ENCODE measurements at regions not wholly inside any gene's neighbourhood (a gene's known extent, or its start where the extent isn't known, plus 50 kb on each side); places are given as distances from the start of the nearest gene placed in this dataset.

- Histone ChIP-seq H3K4me3 (no peak overlapping the region), H3K27ac (no peak overlapping the region), H3K27me3 (replicated peaks in 1 of 7) (no peaks in the 10 kb centered on the region), H3K36me3 (no peaks in the 10 kb centered on the region), H3K9me3 (peaks cover 0 to 3% (median 0%) of the 10 kb centered on the region in 8 donors), H3K4me1 (peaks cover 0 to 7% (median 0%) of the 10 kb centered on the region in 6 donors)
- intact Hi-C loops (cut with DNase I; ENCODE audit: low total_unique reads): no loop called here
- DNase-seq: no peak
- no peak for TF ChIP-seq POLR2AphosphoS5 (IDR thresholded peaks at IDR 0.05)
- no peak for TF ChIP-seq CTCF (IDR thresholded peaks at IDR 0.05 in 8 of 11, conservative IDR thresholded peaks at IDR 0.05 in 3 of 11)
- no peak for TF ChIP-seq POLR2A (IDR thresholded peaks at IDR 0.05)
These were observed 90.4 kb upstream of the SV2C start for GRCh38 chr5:75992753-75993152.

GRCh38 chr5:75985077-75985476, 98.1 kb upstream of the SV2C start:
- Histone ChIP-seq H3K36me3 (no peaks in the 10 kb centered on the region), H3K9me3 (no peaks in the 10 kb centered on the region), H3K4me1 (no peaks in the 10 kb centered on the region), H3K27me3 (replicated peaks in 1 of 7) (no peaks in the 10 kb centered on the region), H3K27ac (no peak overlapping the region), H3K4me3 (no peak overlapping the region)
- DNase-seq: no peak
- intact Hi-C loops (cut with DNase I; ENCODE audit: low total_unique reads): no loop called here
- 68 to 82% (median 74%) methylated on average over 3 of the region's 3 CpGs for WGBS, 5 donors
- no peak for TF ChIP-seq POLR2A (IDR thresholded peaks at IDR 0.05)
- no peak for TF ChIP-seq POLR2AphosphoS5 (IDR thresholded peaks at IDR 0.05)
- no peak for TF ChIP-seq CTCF (IDR thresholded peaks at IDR 0.05 in 8 of 11, conservative IDR thresholded peaks at IDR 0.05 in 3 of 11)

GRCh38 chr5:75975496-75975895, 107.7 kb upstream of the SV2C start:
- TF ChIP-seq POLR2AphosphoS5 (IDR thresholded peaks at IDR 0.05): no peak
- no peak for TF ChIP-seq POLR2A (IDR thresholded peaks at IDR 0.05)
- TF ChIP-seq CTCF (IDR thresholded peaks at IDR 0.05 in 8 of 11, conservative IDR thresholded peaks at IDR 0.05 in 3 of 11): no peak
- H3K27ac ChIP-seq: no peak overlapping the region
- peaks cover 0 to 12% (median 1%) of the 10 kb centered on the region in 8 donors for H3K9me3 ChIP-seq
- intact Hi-C loops (cut with DNase I; ENCODE audit: low total_unique reads): no loop called here
- H3K36me3 ChIP-seq: no peaks in the 10 kb centered on the region
- no peaks in the 10 kb centered on the region for H3K4me1 ChIP-seq
- WGBS, 5 donors: 78 to 92% (median 86%) methylated on average over 5 of the region's 5 CpGs
- no peak overlapping the region for H3K4me3 ChIP-seq
- no peak for DNase-seq
- H3K27me3 ChIP-seq (replicated peaks in 1 of 7): no peaks in the 10 kb centered on the region

- Histone ChIP-seq H3K27ac (no peak overlapping the region), H3K4me1 (no peaks in the 10 kb centered on the region), H3K4me3 (no peak overlapping the region), H3K9me3 (peaks cover 0 to 23% (median 10%) of the 10 kb centered on the region in 8 donors), H3K36me3 (no peaks in the 10 kb centered on the region), H3K27me3 (replicated peaks in 1 of 7) (peaks cover 0 to 4% (median 0%) of the 10 kb centered on the region in 7 donors)
- intact Hi-C loops (cut with DNase I; ENCODE audit: low total_unique reads): no loop called here
- WGBS, 5 donors: 40 to 77% (median 50%) methylated on average over 1 of the region's 1 CpG
- TF ChIP-seq POLR2AphosphoS5 (IDR thresholded peaks at IDR 0.05): no peak
- TF ChIP-seq POLR2A (IDR thresholded peaks at IDR 0.05): no peak
- TF ChIP-seq CTCF (IDR thresholded peaks at IDR 0.05 in 8 of 11, conservative IDR thresholded peaks at IDR 0.05 in 3 of 11): no peak
- no peak for DNase-seq
These were observed 117.9 kb upstream of the SV2C start for GRCh38 chr5:75965292-75965691.
